Thyroid gland (tissue), 4 donors: ENCODE measurements at regions not wholly inside any gene's neighbourhood (a gene's known extent, or its start where the extent isn't known, plus 50 kb on each side); places are given as distances from the start of the nearest gene placed in this dataset.

ENCODE experiments used
- CTCF ChIP-seq, 6 experiments: fragments of 200-600 bp in 3 of 6; fragments of 450-650 bp in 3 of 6; sonication (generic) in 3 of 6; IDR thresholded peaks; one replicate each; pipeline ENCODE4 v1.5.1; 2016 to 2019; ENCODE audit warnings: antibody characterized with exemption in 6 of 6, mild to moderate bottlenecking in 2 of 6, inconsistent platforms in 1 of 6, moderate library complexity in 1 of 6
- POLR2A ChIP-seq, 2 donors: fragments of 450-650 bp; IDR thresholded peaks; one replicate each; pipeline ENCODE4 v1.6.1; 2017; ENCODE audit warnings: antibody characterized with exemption in 2 of 2, mild to moderate bottlenecking in 2 of 2, moderate library complexity in 1 of 2

GRCh38 chr13:53217194-53217593 lies 188.6 kb downstream of the OLFM4 start:
- TF ChIP-seq CTCF (IDR thresholded peaks at IDR 0.05) (no peak), POLR2A (IDR thresholded peaks at IDR 0.05) (no peak)
